Heart left ventricle (tissue), 16 donors: ENCODE measurements at regions not wholly inside any gene's neighbourhood (a gene's known extent, or its start where the extent isn't known, plus 50 kb on each side); places are given as distances from the start of the nearest gene placed in this dataset.

ENCODE experiments used
- ATAC-seq, 4 donors: fragments of 200-7000 bp; cut with Tn5 transposase; one replicate each; pipeline ENCODE4 v1.9.1; 2020 to 2022; ENCODE audit warnings: moderate library complexity in 4 of 4, mild to moderate bottlenecking in 3 of 4, moderate number of reproducible peaks in 1 of 4
- DNase-seq, 5 donors: peaks; one replicate each; pipeline ENCODE4 v3.0.0-alpha.2; 2020
- H3K27ac ChIP-seq, 12 donors: fragments of 200-600 bp; sonication (generic) in 4 of 12; one replicate each; pipeline versions ENCODE4 v1.5.0 to v1.8.0; 2016 to 2022; ENCODE audit warnings: mild to moderate bottlenecking in 2 of 12
- H3K27me3 ChIP-seq, 9 donors: fragments of 200-600 bp; sonication (generic) in 2 of 9; one replicate each; pipeline versions ENCODE4 v1.5.1 to v1.8.0; 2016 to 2022; ENCODE audit warnings: mild to moderate bottlenecking in 3 of 9
- H3K36me3 ChIP-seq, 9 donors: fragments of 200-600 bp; sonication (generic) in 2 of 9; one replicate each; pipeline versions ENCODE4 v1.5.0 to v1.8.0; 2018 to 2022; ENCODE audit warnings: mild to moderate bottlenecking in 2 of 9
- H3K4me1 ChIP-seq, 12 donors: fragments of 200-600 bp; sonication (generic) in 4 of 12; one replicate each; pipeline versions ENCODE4 v1.5.0 to v1.8.0; 2016 to 2022; ENCODE audit warnings: mild to moderate bottlenecking in 3 of 12
- H3K4me3 ChIP-seq, 12 donors: fragments of 200-600 bp; sonication (generic) in 4 of 12; one replicate each; pipeline versions ENCODE4 v1.5.0 to v1.8.0; 2017 to 2022; ENCODE audit warnings: mild to moderate bottlenecking in 9 of 12, moderate library complexity in 4 of 12
- H3K9me3 ChIP-seq, 12 donors: fragments of 200-600 bp; sonication (generic) in 4 of 12; one replicate each; pipeline versions ENCODE4 v1.5.0 to v1.8.0; 2016 to 2022; ENCODE audit warnings: mild to moderate bottlenecking in 1 of 12
- CTCF ChIP-seq, 12 donors: fragments of 200-600 bp; sonication (generic) in 4 of 12; IDR thresholded peaks; one replicate each; pipeline versions ENCODE4 v1.5.0 to v1.8.0; 2018 to 2022; ENCODE audit warnings: antibody characterized with exemption in 12 of 12, mild to moderate bottlenecking in 5 of 12
- POLR2A ChIP-seq, 2 donors: fragments of 450-650 bp; IDR thresholded peaks; one replicate each; pipeline ENCODE4 v1.6.1; 2017; ENCODE audit warnings: antibody characterized with exemption in 2 of 2, mild to moderate bottlenecking in 2 of 2, moderate library complexity in 2 of 2
- WGBS, 4 donors: extraction: QIAGEN DNeasy Blood & Tissue Kit in 2 of 4; methylation state at CpG; one replicate each; pipeline versions ENCODE4 v1.1.5 to v1.1.7; 2013 to 2018; 5-methylcytosine and 5-hydroxymethylcytosine counted together
- intact Hi-C, 10 donors: fragments of 100-400 bp; cut with DNase I; formaldehyde crosslinking; loops; one replicate each; pipeline versions ENCODE4 v1.11.1 to v1.14.2; 2022
- donor health status: ischemic (EF 13 %, LVEDD 7.1; RV severe dilation, severe dysfunction).
- donor health status: healthy with polysubstance abuse.
- donor health status: DM: no; HTN: yes; CAD: no.
- donor health status: DM: no; HTN: no; CAD: no.
- donor health status: ischemic (EF 25% LVEDD 6.9; RV normal size, moderate dysfunction).
- donor health status: ischemic (EF 25% LVEDD 5.7; RV mildly dilated, moderate dysfunction).
- donor health status: healthy.
- donor health status: DM: yes; HTN: yes; CAD: no.
- donor health status: ischemic (EF 35%, LVEDD 5.7; RV mildly dilated, moderate dysfunction).
- donor health status: nonischemic (EF 11% LVEDD 7.7; RV severe dilation, severe dysfunction).
- donor health status: DM: yes; HTN: yes; CAD: no.
- donor health status: PGD.
- donor health status: ischemic (EF 29% LVEDD 5.4; RV normal size, mild dysfunction).
- donor health status: nonischemic (EF 23%, LVEDD 6.1; RV moderate dilation, normal function).

GRCh38 chr4:93957186-93957585 is 128.6 kb downstream of the ATOH1 start:
- TF ChIP-seq POLR2A (IDR thresholded peaks at IDR 0.05): no peak
- TF ChIP-seq CTCF (IDR thresholded peaks at IDR 0.05): no peak
- H3K9me3 ChIP-seq: peaks cover 0 to 36% (median 2%) of the 10 kb centered on the region in 12 donors
- H3K4me3 ChIP-seq: no peak overlapping the region
- H3K4me1 ChIP-seq: no peaks in the 10 kb centered on the region
- 83 to 93% (median 90%) methylated on average over 1 of the region's 1 CpG for WGBS, 4 donors
- intact Hi-C loops: no loop called here
- H3K27ac ChIP-seq: no peak overlapping the region
- DNase-seq: no peak
- no peak for ATAC-seq
- H3K27me3 ChIP-seq: no peaks in the 10 kb centered on the region
- H3K36me3 ChIP-seq: no peaks in the 10 kb centered on the region

- DNase-seq (no peak), ATAC-seq (no peak)
- TF ChIP-seq POLR2A (IDR thresholded peaks at IDR 0.05) (no peak), CTCF (IDR thresholded peaks at IDR 0.05) (no peak)
Measured at GRCh38 chr4:93960450-93960849, 131.9 kb downstream of the ATOH1 start.

GRCh38 chr4:93960916-93961315 is 132.4 kb downstream of the ATOH1 start:
- H3K4me1 ChIP-seq: no peaks in the 10 kb centered on the region
- H3K9me3 ChIP-seq: peaks cover 0 to 6% (median 0%) of the 10 kb centered on the region in 12 donors
- DNase-seq (no peak), ATAC-seq (no peak)
- WGBS, 4 donors: 70 to 85% (median 80%) methylated on average over 3 of the region's 3 CpGs
- intact Hi-C loops: no loop called here
- H3K4me3 ChIP-seq: no peak overlapping the region
- no peaks in the 10 kb centered on the region for H3K27me3 ChIP-seq
- no peaks in the 10 kb centered on the region for H3K36me3 ChIP-seq
- TF ChIP-seq CTCF (IDR thresholded peaks at IDR 0.05): no peak
- TF ChIP-seq POLR2A (IDR thresholded peaks at IDR 0.05): no peak
- H3K27ac ChIP-seq: no peak overlapping the region

More at GRCh38 chr4:93960450-93960849, 131.9 kb downstream of the ATOH1 start:
- no peak overlapping the region for H3K4me3 ChIP-seq
- no peak overlapping the region for H3K27ac ChIP-seq
- H3K4me1 ChIP-seq: no peaks in the 10 kb centered on the region
- no peaks in the 10 kb centered on the region for H3K36me3 ChIP-seq
- peaks cover 0 to 6% (median 0%) of the 10 kb centered on the region in 12 donors for H3K9me3 ChIP-seq
- H3K27me3 ChIP-seq: no peaks in the 10 kb centered on the region
- intact Hi-C loops: no loop called here

GRCh38 chr4:93981594-93981993 is 153.0 kb downstream of the ATOH1 start:
- Histone ChIP-seq H3K27ac (no peak overlapping the region), H3K36me3 (no peaks in the 10 kb centered on the region), H3K27me3 (no peaks in the 10 kb centered on the region), H3K4me3 (no peak overlapping the region), H3K9me3 (peaks cover 0 to 9% (median 0%) of the 10 kb centered on the region in 12 donors), H3K4me1 (no peaks in the 10 kb centered on the region)
- intact Hi-C loops: no loop called here
- ATAC-seq: no peak
- no peak for DNase-seq
- 59 to 64% (median 60%) methylated on average over 6 of the region's 6 CpGs for WGBS, 4 donors
- TF ChIP-seq POLR2A (IDR thresholded peaks at IDR 0.05): no peak
- TF ChIP-seq CTCF (IDR thresholded peaks at IDR 0.05): no peak
